ENCODE measurements at regions not wholly inside any gene's neighbourhood (a gene's known extent, or its start where the extent isn't known, plus 50 kb on each side); places are given as distances from the start of the nearest gene placed in this dataset.
"Not testable (repeated sequence)": the region's sequence is repeated elsewhere in the genome, so short reads cannot be mapped to it uniquely, and the experiment has no call there.

DNA sequence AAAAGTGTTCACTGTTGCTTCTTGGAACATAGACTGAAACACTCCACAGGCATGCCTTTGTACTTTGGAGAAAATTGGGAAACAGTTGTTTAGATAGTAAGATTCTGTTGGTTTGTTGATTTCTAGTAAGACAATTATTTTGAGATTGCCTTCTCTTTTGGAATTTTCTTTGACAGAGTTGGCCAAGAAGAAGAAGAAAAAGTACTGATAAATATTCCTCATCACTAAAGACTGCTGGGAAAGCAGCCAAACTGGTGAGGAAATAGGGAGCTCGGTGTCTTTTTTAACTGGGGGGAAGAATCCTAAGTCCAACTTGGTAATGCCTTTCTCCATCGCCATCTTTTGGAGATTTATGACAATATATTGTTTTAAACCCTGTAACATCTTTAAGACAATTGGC is 370.7 kb downstream of the GPAT3 start:
- H3K27ac ChIP-seq = no peak overlapping the region
- no peaks in the 10 kb centered on the region for H3K9me3 ChIP-seq
- H3K27me3 ChIP-seq = no peaks in the 10 kb centered on the region
- TF ChIP-seq POLR2A (IDR thresholded peaks at IDR 0.05) = no peak
- TF ChIP-seq, protein P1, sequence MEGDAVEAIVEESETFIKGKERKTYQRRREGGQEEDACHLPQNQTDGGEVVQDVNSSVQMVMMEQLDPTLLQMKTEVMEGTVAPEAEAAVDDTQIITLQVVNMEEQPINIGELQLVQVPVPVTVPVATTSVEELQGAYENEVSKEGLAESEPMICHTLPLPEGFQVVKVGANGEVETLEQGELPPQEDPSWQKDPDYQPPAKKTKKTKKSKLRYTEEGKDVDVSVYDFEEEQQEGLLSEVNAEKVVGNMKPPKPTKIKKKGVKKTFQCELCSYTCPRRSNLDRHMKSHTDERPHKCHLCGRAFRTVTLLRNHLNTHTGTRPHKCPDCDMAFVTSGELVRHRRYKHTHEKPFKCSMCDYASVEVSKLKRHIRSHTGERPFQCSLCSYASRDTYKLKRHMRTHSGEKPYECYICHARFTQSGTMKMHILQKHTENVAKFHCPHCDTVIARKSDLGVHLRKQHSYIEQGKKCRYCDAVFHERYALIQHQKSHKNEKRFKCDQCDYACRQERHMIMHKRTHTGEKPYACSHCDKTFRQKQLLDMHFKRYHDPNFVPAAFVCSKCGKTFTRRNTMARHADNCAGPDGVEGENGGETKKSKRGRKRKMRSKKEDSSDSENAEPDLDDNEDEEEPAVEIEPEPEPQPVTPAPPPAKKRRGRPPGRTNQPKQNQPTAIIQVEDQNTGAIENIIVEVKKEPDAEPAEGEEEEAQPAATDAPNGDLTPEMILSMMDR (IDR thresholded peaks at IDR 0.05 in 4 of 5, conservative IDR thresholded peaks at IDR 0.05 in 1 of 5) = no peak
- ATAC-seq (no peak), DNase-seq (no peak)
- in situ Hi-C loops (cut with MboI; ENCODE audit: low sequenced_read_pairs in 4 of 4) = no loop called here
- intact Hi-C loops (cut with DNase I; ENCODE audit: low total_unique reads) = no loop called here
- no peaks in the 10 kb centered on the region for H3K36me3 ChIP-seq
- no peak overlapping the region for H3K4me3 ChIP-seq
- no peaks in the 10 kb centered on the region for H3K4me1 ChIP-seq

DNA sequence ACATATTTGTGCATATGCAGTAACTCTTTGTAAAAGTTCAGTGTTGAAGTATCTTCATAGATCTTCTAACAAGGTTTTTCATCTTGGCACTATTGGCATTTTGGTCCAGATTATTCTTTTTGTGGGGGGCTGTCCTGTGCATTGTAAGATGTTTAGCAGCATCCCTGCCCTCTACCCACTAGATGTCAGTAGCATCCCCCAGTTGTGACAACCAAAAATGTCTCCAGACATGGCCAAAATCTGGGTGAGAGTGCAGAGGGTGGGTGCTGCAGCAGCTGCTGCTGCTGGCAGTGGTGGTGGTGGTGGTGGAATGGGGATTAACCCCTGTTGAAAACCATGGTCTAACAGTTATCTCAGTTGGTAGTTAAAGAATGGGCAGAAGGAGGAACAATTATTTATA is 370.0 kb downstream of the GPAT3 start:
- TF ChIP-seq, protein P1 (IDR thresholded peaks at IDR 0.05 in 4 of 5, conservative IDR thresholded peaks at IDR 0.05 in 1 of 5) = no peak
- TF ChIP-seq POLR2A (IDR thresholded peaks at IDR 0.05) = no peak
- DNase-seq = no peak
- ATAC-seq = no peak
- Histone ChIP-seq H3K4me3 (no peak overlapping the region), H3K36me3 (no peaks in the 10 kb centered on the region), H3K4me1 (no peaks in the 10 kb centered on the region), H3K27me3 (no peaks in the 10 kb centered on the region), H3K9me3 (no peaks in the 10 kb centered on the region), H3K27ac (no peak overlapping the region)
- intact Hi-C loops (cut with DNase I; ENCODE audit: low total_unique reads) (no loop called here), in situ Hi-C loops (cut with MboI; ENCODE audit: low sequenced_read_pairs in 4 of 4) (no loop called here)

DNA sequence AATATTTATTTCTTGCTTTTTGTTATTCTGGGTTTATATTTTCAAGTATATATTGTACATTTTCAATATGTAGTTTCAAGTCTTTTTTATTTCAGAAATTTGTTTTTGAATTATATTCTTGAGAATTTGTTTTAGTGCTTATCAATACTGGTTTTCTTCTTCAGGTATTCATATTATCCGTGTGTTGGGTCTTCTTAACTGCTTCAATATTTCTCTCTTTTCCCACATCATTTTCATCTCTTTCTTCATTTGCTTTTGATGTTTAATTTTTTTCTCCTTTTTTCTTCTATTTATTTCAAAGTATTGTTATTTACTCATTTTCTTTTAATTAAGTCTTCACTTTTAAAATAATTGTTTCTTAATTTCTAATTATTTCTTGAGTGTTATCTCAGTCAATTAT is 367.8 kb downstream of the GPAT3 start:
- H3K27me3 ChIP-seq; H3K36me3 ChIP-seq; H3K4me1 ChIP-seq; intact Hi-C loops (cut with DNase I; ENCODE audit: low total_unique reads); ATAC-seq; H3K27ac ChIP-seq; H3K4me3 ChIP-seq; in situ Hi-C loops (cut with MboI; ENCODE audit: low sequenced_read_pairs in 4 of 4); H3K9me3 ChIP-seq; DNase-seq: not testable (repeated sequence)

DNA sequence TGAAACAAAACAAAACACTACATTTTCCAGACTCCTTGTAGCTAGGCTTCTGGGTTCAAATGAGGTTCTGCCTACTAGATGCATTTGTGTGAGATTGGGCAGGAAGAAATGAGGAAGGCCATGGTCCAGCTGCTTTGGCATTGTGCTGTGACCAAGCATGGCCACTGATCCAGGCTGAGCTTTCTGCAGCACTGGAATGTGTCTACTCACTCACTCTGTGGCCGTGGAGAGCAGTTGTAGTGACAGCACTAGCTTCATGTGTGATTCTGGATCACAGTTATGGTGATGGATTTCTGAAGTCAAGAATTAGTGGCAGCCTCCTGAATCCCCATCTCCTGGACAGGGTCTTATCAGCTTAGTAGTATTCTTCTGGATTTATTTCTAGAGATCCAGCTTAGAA is 358.9 kb downstream of the GPAT3 start:
- no peak overlapping the region for H3K4me3 ChIP-seq
- H3K4me1 ChIP-seq = no peaks in the 10 kb centered on the region
- no peaks in the 10 kb centered on the region for H3K27me3 ChIP-seq
- DNase-seq (no peak), ATAC-seq (no peak)
- no peaks in the 10 kb centered on the region for H3K36me3 ChIP-seq
- no peaks in the 10 kb centered on the region for H3K9me3 ChIP-seq
- in situ Hi-C loops (cut with MboI; ENCODE audit: low sequenced_read_pairs in 4 of 4) (no loop called here), intact Hi-C loops (cut with DNase I; ENCODE audit: low total_unique reads) (no loop called here)
- no peak for TF ChIP-seq POLR2A (IDR thresholded peaks at IDR 0.05)
- TF ChIP-seq, protein P1 (IDR thresholded peaks at IDR 0.05 in 4 of 5, conservative IDR thresholded peaks at IDR 0.05 in 1 of 5) = no peak
- H3K27ac ChIP-seq = no peak overlapping the region

DNA sequence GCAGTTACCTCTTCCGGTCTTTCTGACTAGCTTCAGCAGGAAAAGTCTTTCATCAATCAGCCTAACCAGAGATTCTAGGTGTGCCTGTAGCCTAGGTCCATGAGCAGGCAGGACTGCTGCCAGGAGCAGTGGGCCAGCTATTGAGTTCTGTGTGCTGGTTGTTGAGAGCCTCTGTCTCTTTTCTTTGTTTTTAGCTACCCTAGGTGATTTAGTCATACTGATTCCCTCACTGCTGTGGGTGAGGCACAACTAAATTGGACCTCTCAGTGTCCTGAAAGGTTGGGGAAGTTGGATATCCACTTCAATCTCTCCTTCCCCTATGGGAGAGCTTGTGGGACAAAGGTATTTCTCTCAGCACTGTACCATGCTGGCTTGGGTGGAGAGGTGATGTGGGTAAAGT is 354.9 kb downstream of the GPAT3 start:
- TF ChIP-seq POLR2A (IDR thresholded peaks at IDR 0.05) = no peak
- TF ChIP-seq, protein P1 (IDR thresholded peaks at IDR 0.05 in 4 of 5, conservative IDR thresholded peaks at IDR 0.05 in 1 of 5) = no peak
- ATAC-seq = no peak
- Histone ChIP-seq H3K4me1 (no peaks in the 10 kb centered on the region), H3K27me3 (no peaks in the 10 kb centered on the region), H3K4me3 (no peak overlapping the region), H3K36me3 (no peaks in the 10 kb centered on the region), H3K27ac (no peak overlapping the region), H3K9me3 (no peaks in the 10 kb centered on the region)
- intact Hi-C loops (cut with DNase I; ENCODE audit: low total_unique reads) = no loop called here
- in situ Hi-C loops (cut with MboI; ENCODE audit: low sequenced_read_pairs in 4 of 4) = no loop called here
- DNase-seq = no peak
